ENCODE measurements at regions not wholly inside any gene's neighbourhood (a gene's known extent, or its start where the extent isn't known, plus 50 kb on each side); places are given as distances from the start of the nearest gene placed in this dataset.

GRCh38 chr2:182587831-182588230, 128.2 kb upstream of the DNAJC10 start:
- Histone ChIP-seq H3K4me3 (no peak overlapping the region), H3K4me1 (no peaks in the 10 kb centered on the region), H3K27ac (no peak overlapping the region), H3K36me3 (no peaks in the 10 kb centered on the region), H3K9me3 (no peaks in the 10 kb centered on the region), H3K27me3 (no peaks in the 10 kb centered on the region)
- DNase-seq (ENCODE audit: low spot score in 2 of 2): no peak
- no peak for TF ChIP-seq EP300 (IDR thresholded peaks at IDR 0.05)
- no peak for TF ChIP-seq CTCF (IDR thresholded peaks at IDR 0.05)
- no peak for TF ChIP-seq POLR2A (IDR thresholded peaks at IDR 0.05)
- 64 to 66% methylated on average over 1 of the region's 1 CpG for WGBS, 2 donors

GRCh38 chr2:182589121-182589520, 126.9 kb upstream of the DNAJC10 start:
- no peaks in the 10 kb centered on the region for H3K36me3 ChIP-seq
- no peaks in the 10 kb centered on the region for H3K9me3 ChIP-seq
- no peak overlapping the region for H3K4me3 ChIP-seq
- no peaks in the 10 kb centered on the region for H3K4me1 ChIP-seq
- TF ChIP-seq EP300 (IDR thresholded peaks at IDR 0.05) (no peak), POLR2A (IDR thresholded peaks at IDR 0.05) (no peak), CTCF (IDR thresholded peaks at IDR 0.05) (no peak)
- H3K27me3 ChIP-seq: no peaks in the 10 kb centered on the region
- DNase-seq (ENCODE audit: low spot score in 2 of 2): no peak
- H3K27ac ChIP-seq: no peak overlapping the region

- Histone ChIP-seq H3K9me3 (no peaks in the 10 kb centered on the region), H3K27me3 (no peaks in the 10 kb centered on the region), H3K4me3 (no peak overlapping the region), H3K36me3 (no peaks in the 10 kb centered on the region), H3K4me1 (no peaks in the 10 kb centered on the region), H3K27ac (no peak overlapping the region)
- 39 to 40% methylated on average over 1 of the region's 1 CpG for WGBS, 2 donors
- TF ChIP-seq CTCF (IDR thresholded peaks at IDR 0.05) (no peak), POLR2A (IDR thresholded peaks at IDR 0.05) (no peak), EP300 (IDR thresholded peaks at IDR 0.05) (no peak)
- no peak for DNase-seq (ENCODE audit: low spot score in 2 of 2)
Measured at GRCh38 chr2:182591774-182592173, 124.3 kb upstream of the DNAJC10 start.

- Histone ChIP-seq H3K27ac (no peak overlapping the region), H3K9me3 (no peaks in the 10 kb centered on the region)
- WGBS, 2 donors: 87 to 89% methylated on average over 4 of the region's 4 CpGs
Measured at GRCh38 chr2:182592691-182593393, 123.2 kb upstream of the DNAJC10 start.

More at GRCh38 chr2:182592691-182593393, 123.2 kb upstream of the DNAJC10 start:
- DNase-seq (ENCODE audit: low spot score in 2 of 2): no peak
- Histone ChIP-seq H3K4me3 (no peak overlapping the region), H3K36me3 (no peaks in the 10 kb centered on the region), H3K27me3 (no peaks in the 10 kb centered on the region), H3K4me1 (no peaks in the 10 kb centered on the region)
- TF ChIP-seq EP300 (IDR thresholded peaks at IDR 0.05) (no peak), CTCF (IDR thresholded peaks at IDR 0.05) (no peak), POLR2A (IDR thresholded peaks at IDR 0.05) (no peak)

Data from tibial nerve (tissue), 4 donors.